Fibroblast of villous mesenchyme (primary cell): ENCODE measurements at regions not wholly inside any gene's neighbourhood (a gene's known extent, or its start where the extent isn't known, plus 50 kb on each side); places are given as distances from the start of the nearest gene placed in this dataset.
A peak's percentile ranks its signal among the peaks of the same experiment; 100 is the strongest.

Experiments
- DNase-seq: peaks from one replicate; pipeline ENCODE4 v3.0.0-alpha.2; 2010; ENCODE audit warnings: low read depth
- H3K4me3 ChIP-seq: 2 replicates; pipeline ENCODE4 v1.5.1; 2011; ENCODE audit warnings: low read depth, mild to moderate bottlenecking, low read length
- TF ChIP-seq, protein P1 (sequence below): IDR thresholded peaks from 2 replicates; pipeline ENCODE4 v1.5.1; 2012; ENCODE audit warnings: low read depth, mild to moderate bottlenecking, low read length; ENCODE audit not compliant: insufficient read depth

DNA sequence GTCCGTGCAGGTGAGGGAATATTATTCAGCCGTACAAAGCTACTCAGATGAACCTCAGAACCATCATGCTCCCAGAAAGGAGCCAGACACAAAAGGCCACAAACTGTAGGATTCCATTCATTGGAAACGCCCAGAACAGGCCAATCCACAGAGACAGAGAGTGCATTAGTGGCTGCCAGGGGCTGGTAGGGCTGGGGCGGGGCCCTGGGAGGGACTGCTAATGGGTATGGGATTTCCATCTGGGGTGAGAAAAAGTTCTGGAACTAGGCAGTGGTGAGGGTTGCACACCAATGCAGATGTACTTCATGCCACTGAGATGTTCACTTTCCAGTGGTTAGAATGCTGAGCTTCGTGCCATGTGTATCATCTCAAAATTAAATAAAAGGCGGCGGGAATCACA is 101.1 kb downstream of the RFLNA start:
- TF ChIP-seq, protein P1, sequence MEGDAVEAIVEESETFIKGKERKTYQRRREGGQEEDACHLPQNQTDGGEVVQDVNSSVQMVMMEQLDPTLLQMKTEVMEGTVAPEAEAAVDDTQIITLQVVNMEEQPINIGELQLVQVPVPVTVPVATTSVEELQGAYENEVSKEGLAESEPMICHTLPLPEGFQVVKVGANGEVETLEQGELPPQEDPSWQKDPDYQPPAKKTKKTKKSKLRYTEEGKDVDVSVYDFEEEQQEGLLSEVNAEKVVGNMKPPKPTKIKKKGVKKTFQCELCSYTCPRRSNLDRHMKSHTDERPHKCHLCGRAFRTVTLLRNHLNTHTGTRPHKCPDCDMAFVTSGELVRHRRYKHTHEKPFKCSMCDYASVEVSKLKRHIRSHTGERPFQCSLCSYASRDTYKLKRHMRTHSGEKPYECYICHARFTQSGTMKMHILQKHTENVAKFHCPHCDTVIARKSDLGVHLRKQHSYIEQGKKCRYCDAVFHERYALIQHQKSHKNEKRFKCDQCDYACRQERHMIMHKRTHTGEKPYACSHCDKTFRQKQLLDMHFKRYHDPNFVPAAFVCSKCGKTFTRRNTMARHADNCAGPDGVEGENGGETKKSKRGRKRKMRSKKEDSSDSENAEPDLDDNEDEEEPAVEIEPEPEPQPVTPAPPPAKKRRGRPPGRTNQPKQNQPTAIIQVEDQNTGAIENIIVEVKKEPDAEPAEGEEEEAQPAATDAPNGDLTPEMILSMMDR = no peak
- no peak overlapping the region for H3K4me3 ChIP-seq
- no peak for DNase-seq

DNA sequence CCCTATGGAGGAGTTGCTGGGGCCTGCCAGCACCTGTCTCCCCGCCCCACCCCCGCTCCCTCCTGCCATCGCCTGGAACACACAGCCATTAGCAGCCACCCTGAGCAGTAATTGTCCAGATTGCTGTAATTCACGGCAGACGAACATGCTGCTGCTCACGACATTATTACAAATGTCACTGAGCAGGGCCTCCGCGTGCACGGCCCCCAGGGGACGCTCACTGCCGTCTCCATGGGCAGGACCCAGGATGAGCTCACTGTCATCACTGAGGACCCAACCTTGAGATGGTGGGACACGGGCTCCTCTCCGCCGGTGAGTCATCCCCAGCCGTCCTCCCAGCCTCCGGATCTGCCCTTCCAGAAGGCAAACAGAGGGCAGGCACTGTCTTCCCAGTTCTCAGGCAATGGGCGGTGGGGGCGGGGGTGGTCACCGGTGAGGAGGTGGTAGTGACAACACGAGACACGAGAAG is 100.4 kb downstream of the RFLNA start:
- no peak overlapping the region for H3K4me3 ChIP-seq
- DNase-seq = no peak
- TF ChIP-seq, protein P1 = no peak

DNA sequence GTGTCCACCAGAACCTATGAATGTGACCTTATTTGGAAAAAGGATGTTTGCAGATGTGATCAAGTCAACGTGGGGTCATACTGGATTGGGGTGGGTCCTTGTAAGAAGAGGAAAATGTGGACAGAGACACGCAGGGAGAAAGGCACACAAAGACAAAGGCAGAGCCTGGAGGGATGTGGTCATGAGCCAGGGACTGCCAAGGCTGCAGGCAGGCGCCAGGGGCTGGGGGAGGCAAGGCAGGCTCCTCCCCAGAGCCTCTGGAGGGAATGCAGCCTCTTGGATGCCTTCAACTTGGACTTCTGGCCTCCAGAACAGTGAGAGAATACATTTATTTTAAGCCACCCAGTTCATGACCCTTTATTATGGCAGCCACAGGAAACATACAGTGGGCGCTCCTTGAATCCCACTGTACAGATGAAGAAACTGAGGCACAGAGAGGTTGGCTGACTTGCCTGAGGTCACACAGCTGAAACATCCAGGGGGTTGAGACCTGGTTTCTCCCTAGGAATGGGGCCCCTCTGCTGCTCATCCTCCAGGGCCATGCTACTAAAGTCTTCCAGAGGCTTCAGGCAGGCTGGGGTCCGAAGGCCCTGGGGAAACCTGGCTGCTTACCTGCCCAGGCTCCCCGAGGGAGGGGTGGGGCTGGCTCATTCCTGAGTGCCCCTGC is 99.7 kb downstream of the RFLNA start:
- no peak overlapping the region for H3K4me3 ChIP-seq
- DNase-seq = peak; percentile 17
- TF ChIP-seq, protein P1 = no peak

DNA sequence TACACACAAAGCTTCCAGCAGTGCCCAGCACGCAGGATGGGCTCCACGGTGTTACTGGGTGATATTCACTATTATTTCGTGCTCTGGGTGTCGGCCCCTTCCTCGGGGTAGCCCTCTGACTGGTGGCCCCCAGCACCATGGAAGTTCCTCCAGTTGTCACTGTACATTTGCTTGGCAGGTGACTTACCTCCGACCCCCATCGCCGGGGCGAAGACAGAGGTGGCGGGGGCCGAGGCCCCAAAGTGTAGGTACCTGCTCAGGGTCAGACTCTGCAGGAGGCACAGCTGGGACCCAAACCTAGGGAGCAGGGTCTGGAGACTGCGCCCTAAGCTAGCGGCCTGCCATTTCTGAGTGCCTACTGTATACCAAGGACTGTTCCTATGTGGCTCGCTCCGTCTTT is 98.9 kb downstream of the RFLNA start:
- no peak for DNase-seq
- TF ChIP-seq, protein P1 = no peak
- H3K4me3 ChIP-seq = no peak overlapping the region

DNA sequence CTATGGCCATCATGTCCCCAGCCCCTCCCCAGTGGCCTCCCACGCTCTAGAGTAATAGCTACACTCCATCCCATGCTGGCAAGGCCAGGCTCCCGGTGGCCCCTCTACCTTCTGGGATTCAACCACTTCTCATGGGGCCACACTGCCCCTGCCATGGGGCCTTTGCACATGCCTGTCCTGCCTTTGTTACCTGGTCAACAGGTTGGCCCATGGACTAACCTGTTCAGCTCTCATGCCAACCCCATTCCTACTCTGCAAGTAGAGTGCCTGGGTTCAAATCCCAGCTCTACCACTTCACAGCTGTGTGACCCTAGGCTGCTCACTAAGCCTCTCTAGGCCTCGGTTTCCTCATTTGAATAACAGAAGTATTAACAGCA is 98.5 kb downstream of the RFLNA start:
- H3K4me3 ChIP-seq = no peak overlapping the region
- no peak for DNase-seq
- TF ChIP-seq, protein P1 = no peak

DNA sequence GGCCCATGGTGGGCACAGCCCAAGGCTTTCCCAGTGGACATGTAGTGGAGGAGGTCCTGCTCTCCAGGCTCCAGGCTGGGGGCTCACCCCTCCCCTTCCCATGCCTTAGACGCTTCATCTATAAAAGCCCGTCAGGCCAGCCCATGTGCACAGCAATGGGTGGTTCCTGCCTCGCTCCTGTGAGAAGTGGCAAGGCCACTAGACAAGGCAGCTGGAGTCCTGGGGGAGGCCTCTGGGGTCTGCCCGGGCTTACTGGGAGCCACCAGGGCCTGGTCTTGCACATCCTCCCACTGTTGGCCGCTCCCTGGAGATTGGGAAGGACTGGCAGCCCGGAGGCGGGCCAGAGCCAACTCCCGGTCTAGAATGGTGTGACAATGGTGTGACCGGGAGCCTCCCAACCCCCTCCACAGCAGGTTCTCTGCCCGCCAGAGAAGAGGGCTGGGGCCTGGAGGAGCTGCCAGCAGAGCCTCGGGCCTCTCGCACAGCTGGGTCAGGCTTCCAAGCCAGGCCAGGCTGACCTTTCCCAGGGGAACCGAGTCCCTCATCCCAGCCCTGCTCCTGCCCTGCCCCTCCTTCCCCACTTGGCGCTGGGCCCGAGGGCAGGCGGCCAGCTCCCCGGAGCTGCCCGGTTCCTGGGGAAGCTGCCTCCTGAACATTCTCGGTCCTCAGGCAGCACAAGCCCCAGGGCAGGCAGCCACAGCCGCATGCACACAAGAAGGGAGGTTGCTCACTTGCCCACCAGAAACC is 97.9 kb downstream of the RFLNA start:
- peak; percentile 93 for DNase-seq
- TF ChIP-seq, protein P1 = no peak
- H3K4me3 ChIP-seq = no peak overlapping the region
